BLaER1 (cell line): ENCODE measurements at regions not wholly inside any gene's neighbourhood (a gene's known extent, or its start where the extent isn't known, plus 50 kb on each side); places are given as distances from the start of the nearest gene placed in this dataset.

Source experiments
- H3K27ac ChIP-seq: shearing (Covaris generic); formaldehyde crosslinking; 2 replicates; pipeline ENCODE4 v1.8.1; 2022
- H3K27me3 ChIP-seq: shearing (Covaris generic); formaldehyde crosslinking; 2 replicates; pipeline ENCODE4 v1.8.1; 2022
- H3K36me3 ChIP-seq: shearing (Covaris generic); formaldehyde crosslinking; 2 replicates; pipeline ENCODE4 v1.8.1; 2022
- H3K4me1 ChIP-seq: shearing (Covaris generic); formaldehyde crosslinking; 2 replicates; pipeline ENCODE4 v1.8.1; 2022
- H3K4me2 ChIP-seq: shearing (Covaris generic); formaldehyde crosslinking; 2 replicates; pipeline ENCODE4 v1.8.1; 2022
- H3K4me3 ChIP-seq: shearing (Covaris generic); formaldehyde crosslinking; 2 replicates; pipeline ENCODE4 v1.8.1; 2022
- H3K9ac ChIP-seq: shearing (Covaris generic); formaldehyde crosslinking; 2 replicates; pipeline ENCODE4 v1.8.1; 2022
- H3K9me3 ChIP-seq: shearing (Covaris generic); formaldehyde crosslinking; 2 replicates; pipeline ENCODE4 v1.8.1; 2022
- H4K20me1 ChIP-seq: shearing (Covaris generic); formaldehyde crosslinking; 2 replicates; pipeline ENCODE4 v1.8.1; 2022
- Cebpa-rat ChIP-seq: shearing (Covaris generic); IDR thresholded peaks from 2 replicates; pipeline ENCODE4 v1.8.1; 2022

DNA sequence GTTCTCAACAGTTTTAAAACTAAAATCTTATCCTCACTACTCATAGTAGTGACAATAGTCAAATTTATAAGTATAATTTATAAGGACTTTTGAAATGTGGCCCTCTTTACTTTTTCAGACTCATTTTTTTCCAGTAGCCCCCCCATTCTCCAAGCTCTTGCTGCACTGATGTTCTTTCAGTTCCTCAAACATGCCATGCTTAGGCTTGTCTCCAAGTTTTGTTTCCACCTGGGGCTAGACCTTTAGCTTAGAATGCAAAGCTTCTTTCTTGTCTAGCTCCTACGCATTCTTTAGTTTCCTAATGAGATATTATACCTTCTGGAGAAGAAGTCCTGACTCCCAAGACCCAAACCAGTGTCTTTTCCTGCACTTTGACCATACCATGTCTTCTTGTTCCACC lies 222.6 kb downstream of the NOL4 start:
- no peaks in the 10 kb centered on the region for H4K20me1 ChIP-seq
- TF ChIP-seq Cebpa-rat = no peak

DNA sequence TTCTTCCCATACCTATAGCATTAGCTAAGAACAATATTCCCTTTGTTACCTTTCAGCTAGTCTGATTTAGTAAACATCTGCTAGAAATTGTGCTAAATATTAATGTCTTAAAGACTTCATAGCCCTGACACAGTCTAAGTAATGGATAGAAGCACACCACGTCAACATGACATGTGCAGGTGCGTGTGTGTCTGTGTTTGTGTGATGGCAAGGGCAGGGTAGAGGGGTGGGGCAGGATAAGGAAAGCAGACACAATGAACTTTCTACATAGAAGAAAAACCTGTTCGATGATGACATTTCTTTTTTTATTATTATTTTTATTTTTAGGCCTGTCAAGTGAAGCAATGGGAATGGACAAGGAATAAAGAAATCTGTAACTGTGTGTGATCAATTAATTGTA lies 223.3 kb downstream of the NOL4 start:
- Histone ChIP-seq H4K20me1 (no peaks in the 10 kb centered on the region), H3K4me3 (no peak overlapping the region), H3K4me2 (no peak overlapping the region), H3K27ac (no peak overlapping the region), H3K36me3 (no peaks in the 10 kb centered on the region), H3K9ac (no peak overlapping the region), H3K27me3 (no peaks in the 10 kb centered on the region), H3K9me3 (peaks cover 4% of the 10 kb centered on the region), H3K4me1 (no peaks in the 10 kb centered on the region)
- TF ChIP-seq Cebpa-rat = no peak

More for the DNA sequence above, 222.6 kb downstream of the NOL4 start:
- peaks cover 2% of the 10 kb centered on the region for H3K9me3 ChIP-seq
- H3K4me3 ChIP-seq = no peak overlapping the region
- no peaks in the 10 kb centered on the region for H3K27me3 ChIP-seq
- no peaks in the 10 kb centered on the region for H3K4me1 ChIP-seq
- H3K9ac ChIP-seq = no peak overlapping the region
- H3K36me3 ChIP-seq = no peaks in the 10 kb centered on the region
- H3K27ac ChIP-seq = no peak overlapping the region
- no peak overlapping the region for H3K4me2 ChIP-seq

DNA sequence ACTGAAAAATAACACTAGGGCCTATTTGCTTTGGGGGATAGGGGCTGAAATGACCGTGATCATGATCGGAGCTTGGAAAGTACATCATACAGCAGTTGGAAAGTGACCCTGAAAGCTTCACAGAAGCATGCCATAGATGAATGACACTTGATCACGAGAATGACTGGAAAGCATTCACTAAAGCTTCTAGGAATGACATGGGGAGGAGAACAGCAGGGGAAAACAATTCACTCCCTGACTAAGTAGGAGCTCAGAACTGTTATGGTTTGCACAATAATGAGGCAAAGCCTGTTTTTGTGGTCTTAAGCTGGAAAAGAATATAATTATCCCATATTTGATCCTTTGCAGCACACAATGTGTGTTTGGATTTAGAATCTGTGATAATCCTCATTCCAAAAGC lies 237.5 kb downstream of the NOL4 start:
- H3K9me3 ChIP-seq = no peaks in the 10 kb centered on the region
- no peaks in the 10 kb centered on the region for H4K20me1 ChIP-seq
- H3K4me1 ChIP-seq = no peaks in the 10 kb centered on the region
- no peak overlapping the region for H3K4me2 ChIP-seq
- no peak overlapping the region for H3K9ac ChIP-seq
- H3K27ac ChIP-seq = no peak overlapping the region
- no peak overlapping the region for H3K4me3 ChIP-seq
- no peaks in the 10 kb centered on the region for H3K27me3 ChIP-seq
- no peak for TF ChIP-seq Cebpa-rat
- H3K36me3 ChIP-seq = no peaks in the 10 kb centered on the region

DNA sequence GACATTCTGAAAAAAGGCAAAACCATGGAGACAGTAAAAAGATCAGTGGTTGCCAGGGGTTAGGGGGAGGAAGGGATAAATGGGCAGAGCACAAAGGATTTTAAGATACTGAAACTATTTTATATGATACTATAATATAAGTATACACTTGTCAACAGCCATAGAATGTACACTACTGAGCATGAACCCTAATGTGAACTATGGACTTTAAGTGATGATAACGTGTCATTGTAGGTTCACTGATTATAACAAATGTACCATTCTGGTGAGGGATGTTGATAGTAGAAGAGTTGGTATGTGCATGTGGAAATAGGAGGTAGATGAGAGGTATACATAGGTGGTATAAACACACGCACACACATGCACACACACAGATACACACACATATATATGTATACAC lies 241.6 kb downstream of the NOL4 start:
- Histone ChIP-seq H3K4me3 (no peak overlapping the region), H3K27me3 (no peaks in the 10 kb centered on the region), H3K9ac (no peak overlapping the region), H4K20me1 (no peaks in the 10 kb centered on the region), H3K27ac (no peak overlapping the region), H3K4me2 (no peak overlapping the region), H3K36me3 (no peaks in the 10 kb centered on the region), H3K4me1 (no peaks in the 10 kb centered on the region), H3K9me3 (no peaks in the 10 kb centered on the region)
- no peak for TF ChIP-seq Cebpa-rat

DNA sequence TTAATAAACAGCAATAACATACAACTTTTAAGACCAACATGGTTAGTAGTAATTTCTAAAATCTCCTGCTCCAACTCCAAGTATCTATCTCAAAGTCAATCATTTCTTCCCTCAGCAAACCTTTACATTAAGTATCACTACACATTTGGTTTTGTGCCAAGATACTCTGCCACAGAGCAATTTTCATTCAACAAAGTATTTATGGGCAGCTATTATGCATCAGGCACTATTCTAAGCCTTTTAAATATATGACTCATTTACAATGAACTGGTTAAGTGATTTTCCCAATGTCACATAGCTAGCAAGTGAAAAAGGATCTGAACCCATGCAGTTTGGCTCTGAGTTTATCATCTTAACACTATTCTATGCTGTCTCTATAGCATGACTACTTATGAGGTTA lies 264.3 kb downstream of the NOL4 start:
- Histone ChIP-seq H3K36me3 (no peaks in the 10 kb centered on the region), H4K20me1 (no peaks in the 10 kb centered on the region), H3K9ac (no peak overlapping the region), H3K4me2 (no peak overlapping the region), H3K4me3 (no peak overlapping the region), H3K9me3 (no peaks in the 10 kb centered on the region), H3K4me1 (no peaks in the 10 kb centered on the region), H3K27ac (no peak overlapping the region), H3K27me3 (no peaks in the 10 kb centered on the region)
- TF ChIP-seq Cebpa-rat = no peak

DNA sequence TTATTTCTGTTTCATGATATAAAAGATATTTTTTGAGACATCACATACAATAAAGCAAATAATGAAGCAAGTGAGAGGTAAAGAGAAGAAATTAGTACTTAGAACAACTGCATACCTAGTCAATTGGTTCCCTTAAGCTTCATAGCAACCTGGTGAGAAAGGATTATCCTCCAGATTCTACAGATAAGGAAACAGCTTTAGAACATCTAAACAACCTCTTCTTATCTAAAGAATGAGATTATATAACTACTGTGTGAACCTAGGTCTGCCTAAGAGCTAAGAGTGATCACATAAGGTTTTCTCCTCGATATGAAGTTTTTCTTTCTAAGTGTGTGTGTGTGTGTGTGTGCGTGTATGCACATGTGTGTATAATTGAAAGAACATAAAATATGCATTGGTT lies 265.1 kb downstream of the NOL4 start:
- Histone ChIP-seq H3K27me3 (no peaks in the 10 kb centered on the region), H3K9me3 (no peaks in the 10 kb centered on the region), H3K4me3 (no peak overlapping the region), H3K9ac (no peak overlapping the region), H4K20me1 (no peaks in the 10 kb centered on the region), H3K36me3 (no peaks in the 10 kb centered on the region), H3K4me1 (no peaks in the 10 kb centered on the region), H3K4me2 (no peak overlapping the region), H3K27ac (no peak overlapping the region)
- TF ChIP-seq Cebpa-rat = no peak

DNA sequence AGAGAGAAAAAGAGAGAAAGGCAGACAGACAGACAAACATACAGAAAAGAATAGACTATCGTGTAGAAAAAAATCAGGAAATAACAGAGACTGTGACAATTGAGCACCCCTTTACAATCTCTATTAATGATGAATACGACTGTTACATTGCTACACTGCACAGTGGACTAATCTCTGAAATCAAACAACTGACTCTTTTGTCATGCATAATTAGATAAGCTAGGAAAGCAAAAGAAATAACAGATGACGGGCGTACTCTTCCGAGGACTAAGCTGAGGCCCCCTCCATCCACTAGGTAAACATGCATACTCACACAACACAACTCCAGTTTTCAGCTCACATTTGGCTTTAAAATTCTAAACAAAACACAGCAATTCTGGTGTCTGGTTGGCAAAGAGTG lies 267.0 kb downstream of the NOL4 start:
- Histone ChIP-seq H3K9ac (no peak overlapping the region), H3K4me1 (no peaks in the 10 kb centered on the region), H4K20me1 (no peaks in the 10 kb centered on the region), H3K27me3 (no peaks in the 10 kb centered on the region), H3K27ac (no peak overlapping the region), H3K9me3 (no peaks in the 10 kb centered on the region), H3K4me2 (no peak overlapping the region), H3K4me3 (no peak overlapping the region), H3K36me3 (no peaks in the 10 kb centered on the region)
- no peak for TF ChIP-seq Cebpa-rat

DNA sequence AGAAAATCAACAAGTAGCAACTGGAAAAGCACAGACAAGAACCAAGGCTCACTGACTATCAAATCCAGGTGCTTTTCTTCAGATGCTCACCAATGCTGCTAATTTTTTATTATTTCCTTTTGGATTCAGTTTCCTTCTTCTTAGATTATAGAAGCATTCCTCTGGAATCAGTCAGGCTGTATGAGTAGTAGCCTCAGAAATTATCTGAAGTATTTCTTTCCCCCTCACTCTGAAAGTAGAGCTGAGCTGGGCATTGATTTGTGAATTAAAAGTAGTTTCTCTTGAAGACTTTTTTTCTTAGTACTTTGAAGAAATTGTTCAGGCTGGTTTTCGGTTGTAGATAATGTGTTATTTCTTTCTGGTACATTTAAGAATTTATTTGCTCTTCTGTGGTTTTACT lies 273.7 kb downstream of the NOL4 start:
- no peak overlapping the region for H3K27ac ChIP-seq
- H3K27me3 ChIP-seq = no peaks in the 10 kb centered on the region
- H3K9ac ChIP-seq = no peak overlapping the region
- no peak for TF ChIP-seq Cebpa-rat
- H3K9me3 ChIP-seq = no peaks in the 10 kb centered on the region
- no peak overlapping the region for H3K4me3 ChIP-seq
- no peaks in the 10 kb centered on the region for H4K20me1 ChIP-seq
- no peaks in the 10 kb centered on the region for H3K36me3 ChIP-seq
- H3K4me1 ChIP-seq = no peaks in the 10 kb centered on the region
- H3K4me2 ChIP-seq = no peak overlapping the region

DNA sequence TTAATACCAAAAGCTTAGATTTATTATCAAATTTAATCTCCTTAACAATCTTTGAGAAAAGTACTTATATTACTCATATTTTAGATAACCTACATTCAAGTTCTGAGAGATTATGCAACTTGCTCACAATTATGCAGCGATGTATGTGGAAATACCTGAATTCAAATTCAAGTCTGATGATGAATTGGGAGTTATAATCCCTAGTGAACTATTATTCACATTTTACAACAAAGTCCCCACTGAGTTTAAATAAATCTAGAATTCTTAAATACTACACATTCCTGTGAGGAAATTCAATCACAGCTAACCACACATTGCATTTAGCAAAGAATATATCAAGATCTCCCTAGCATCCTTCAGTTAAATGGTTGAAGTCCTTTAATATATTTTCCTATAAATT lies 278.4 kb downstream of the NOL4 start:
- Histone ChIP-seq H3K27me3 (no peaks in the 10 kb centered on the region), H3K4me3 (no peak overlapping the region), H3K4me2 (no peak overlapping the region), H4K20me1 (no peaks in the 10 kb centered on the region), H3K36me3 (no peaks in the 10 kb centered on the region), H3K27ac (no peak overlapping the region), H3K9me3 (no peaks in the 10 kb centered on the region), H3K9ac (no peak overlapping the region), H3K4me1 (no peaks in the 10 kb centered on the region)
- no peak for TF ChIP-seq Cebpa-rat

DNA sequence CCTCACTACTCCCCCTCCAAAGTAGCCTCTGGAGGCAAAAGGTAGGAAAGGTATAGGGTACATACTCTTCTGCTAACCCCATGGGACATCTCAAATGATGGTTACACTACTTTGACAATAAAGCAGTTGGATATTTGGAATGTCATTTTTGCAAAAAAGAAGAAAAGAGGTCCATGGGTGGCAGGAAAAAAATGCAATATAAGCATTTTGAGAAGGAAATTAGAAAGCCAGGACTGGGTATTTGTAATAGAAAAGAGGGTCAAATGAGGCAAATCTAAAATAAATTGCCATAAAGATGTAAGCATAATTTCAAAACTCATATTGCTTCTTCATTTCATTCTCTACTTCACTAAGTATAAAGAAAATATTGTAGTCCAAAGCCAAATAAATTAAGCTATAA lies 280.2 kb downstream of the NOL4 start:
- no peak overlapping the region for H3K4me3 ChIP-seq
- no peaks in the 10 kb centered on the region for H3K27me3 ChIP-seq
- no peak overlapping the region for H3K4me2 ChIP-seq
- no peak overlapping the region for H3K9ac ChIP-seq
- no peaks in the 10 kb centered on the region for H4K20me1 ChIP-seq
- no peak overlapping the region for H3K27ac ChIP-seq
- H3K36me3 ChIP-seq = no peaks in the 10 kb centered on the region
- H3K4me1 ChIP-seq = no peaks in the 10 kb centered on the region
- H3K9me3 ChIP-seq = no peaks in the 10 kb centered on the region
- TF ChIP-seq Cebpa-rat = no peak

DNA sequence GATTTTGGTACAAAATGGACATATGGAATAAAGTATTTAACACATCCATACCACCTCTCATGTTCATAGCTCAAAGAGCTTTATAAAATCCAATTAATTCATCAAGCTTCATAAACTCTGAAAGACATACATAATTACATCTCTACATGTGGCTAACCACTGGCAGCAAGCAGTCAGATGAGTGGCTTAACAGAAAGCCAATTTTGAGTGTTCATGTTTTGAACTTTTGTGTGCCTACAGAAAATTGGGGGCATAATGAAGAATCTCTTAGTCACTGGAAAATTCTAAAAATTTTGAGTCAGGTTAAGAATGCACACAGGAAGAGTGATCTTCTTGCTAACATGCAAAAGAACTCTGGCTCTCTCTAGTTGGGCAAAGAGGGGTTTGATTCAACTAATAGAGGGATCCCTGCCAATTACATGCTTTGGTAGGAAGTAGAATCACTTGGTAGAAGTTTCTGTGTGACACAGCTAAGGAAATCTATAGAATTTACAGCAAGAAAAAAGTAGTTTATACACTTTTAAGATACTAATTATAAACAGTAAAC lies 287.4 kb downstream of the NOL4 start:
- no peak overlapping the region for H3K4me3 ChIP-seq
- H3K4me2 ChIP-seq = no peak overlapping the region
- no peaks in the 10 kb centered on the region for H3K27me3 ChIP-seq
- H3K4me1 ChIP-seq = no peaks in the 10 kb centered on the region
- H3K27ac ChIP-seq = no peak overlapping the region
- no peaks in the 10 kb centered on the region for H3K36me3 ChIP-seq
- no peak overlapping the region for H3K9ac ChIP-seq
- H4K20me1 ChIP-seq = no peaks in the 10 kb centered on the region
- H3K9me3 ChIP-seq = peaks cover 11% of the 10 kb centered on the region
- TF ChIP-seq Cebpa-rat = no peak
